Hindlimb muscle (tissue), 1 donor: ENCODE measurements at regions not wholly inside any gene's neighbourhood (a gene's known extent, or its start where the extent isn't known, plus 50 kb on each side); places are given as distances from the start of the nearest gene placed in this dataset.
"Not testable (repeated sequence)": the region's sequence is repeated elsewhere in the genome, so short reads cannot be mapped to it uniquely, and the experiment has no call there.

Source experiments
- DNase-seq: peaks from one replicate; pipeline ENCODE4 v3.0.0-alpha.2; 2013

DNA sequence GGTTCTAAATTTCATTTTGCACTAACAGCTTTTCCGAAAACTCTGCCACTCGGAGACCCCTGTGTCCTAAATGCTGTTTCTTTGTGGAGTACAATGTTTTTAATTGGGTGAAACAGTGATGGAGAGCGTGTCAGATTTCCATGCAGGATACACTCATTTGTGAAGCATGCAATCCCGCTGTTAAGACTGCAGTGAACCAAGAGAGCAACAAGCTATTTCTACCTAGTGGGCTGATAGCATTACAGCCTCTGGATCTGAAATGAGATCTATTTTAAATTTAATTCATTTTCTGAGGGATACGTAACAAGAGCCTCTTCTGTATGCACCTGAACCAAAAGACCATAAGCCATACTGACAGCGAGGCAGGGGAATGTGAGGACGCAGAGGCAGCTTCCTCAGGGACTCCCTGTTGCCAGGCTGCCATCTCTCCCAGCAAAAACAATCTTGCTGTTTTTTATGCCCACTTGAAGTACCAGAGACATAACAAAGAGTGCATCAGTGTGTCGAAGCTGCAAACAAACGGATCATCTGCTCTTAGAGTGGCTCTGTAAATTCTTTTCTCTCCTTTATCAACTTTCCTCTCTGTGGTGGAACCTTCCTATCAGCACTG lies 199.9 kb upstream of the COX10 start:
- DNase-seq = no peak

DNA sequence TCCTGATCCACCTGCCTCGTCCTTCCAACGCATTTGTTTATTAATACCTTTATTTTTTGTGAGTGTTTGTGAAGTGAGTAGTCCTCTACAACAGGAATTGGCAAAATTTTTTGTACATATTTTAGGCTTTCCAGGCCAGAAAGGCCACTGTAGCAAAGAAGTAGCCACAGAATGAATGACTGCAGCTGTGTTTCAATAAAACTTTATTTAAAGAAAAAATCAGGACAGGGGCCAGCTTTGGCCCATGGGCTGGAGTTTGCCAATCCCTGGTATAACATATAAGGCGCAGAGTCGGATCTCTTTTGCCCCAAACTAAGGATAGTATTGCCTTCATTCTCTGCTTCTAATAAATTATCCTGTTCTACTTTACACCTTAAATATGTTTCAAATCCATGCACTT lies 198.0 kb upstream of the COX10 start:
- DNase-seq = no peak

DNA sequence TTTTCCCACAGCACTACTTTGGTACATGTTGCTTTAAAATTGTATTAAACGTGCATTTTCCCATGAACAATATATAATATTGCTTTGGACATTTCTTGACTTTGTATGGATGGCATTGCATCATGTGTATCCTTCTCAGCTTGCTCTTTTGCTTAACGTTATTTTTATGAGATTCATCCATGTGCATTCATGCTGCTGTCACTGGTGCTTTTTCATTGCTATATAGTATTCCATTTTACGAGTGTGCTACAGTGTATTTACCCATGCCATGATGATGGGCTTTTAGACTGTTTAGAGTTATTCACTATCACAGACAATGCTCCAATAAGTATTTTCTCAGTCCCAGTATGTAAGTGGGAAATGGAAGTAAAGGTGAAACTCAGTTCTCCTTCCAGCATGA lies 195.2 kb upstream of the COX10 start:
- DNase-seq = no peak

DNA sequence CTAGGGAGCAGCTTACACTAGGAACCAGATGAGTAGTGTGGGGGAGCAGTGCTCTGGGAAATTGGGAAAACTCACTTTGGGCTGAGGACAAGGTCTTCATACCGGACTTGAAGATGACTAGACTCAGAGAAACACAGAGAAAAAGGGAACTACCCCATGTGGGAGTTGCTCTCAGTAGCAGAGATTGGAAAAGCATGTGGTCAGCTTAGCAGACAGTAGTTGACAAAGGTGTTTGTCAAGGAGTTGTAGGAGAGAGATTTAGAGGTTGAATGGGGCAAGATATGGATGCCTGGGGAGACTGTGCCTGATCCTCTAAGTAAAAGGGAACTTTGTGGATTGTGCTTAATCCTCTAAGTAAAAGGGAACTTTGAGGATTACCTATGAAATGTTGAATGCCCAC lies 194.5 kb upstream of the COX10 start:
- DNase-seq = no peak

DNA sequence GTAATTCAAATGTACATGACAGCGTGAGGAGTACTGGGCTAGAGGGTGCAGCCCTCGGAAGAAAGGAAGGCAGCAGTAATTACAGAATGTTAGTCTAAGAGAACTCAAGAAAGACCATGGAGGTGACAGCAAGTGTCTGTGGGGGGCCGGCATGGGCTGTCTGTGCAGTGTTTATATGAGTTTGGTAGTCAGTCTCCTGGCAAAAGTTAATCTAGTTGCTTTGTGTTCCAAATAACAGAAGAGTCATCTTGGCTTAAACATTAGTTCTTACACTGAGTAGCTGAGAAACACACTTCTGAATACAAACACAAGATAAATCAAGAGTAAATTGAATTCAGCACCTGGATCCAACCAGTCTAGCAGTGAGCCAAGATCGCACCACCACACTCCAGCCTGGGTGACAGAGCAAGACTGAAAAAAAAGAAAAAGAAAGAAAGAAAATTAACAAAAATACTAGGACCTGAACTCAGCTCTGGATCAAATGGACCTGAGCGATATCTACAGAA lies 189.3 kb upstream of the COX10 start:
- no peak for DNase-seq

DNA sequence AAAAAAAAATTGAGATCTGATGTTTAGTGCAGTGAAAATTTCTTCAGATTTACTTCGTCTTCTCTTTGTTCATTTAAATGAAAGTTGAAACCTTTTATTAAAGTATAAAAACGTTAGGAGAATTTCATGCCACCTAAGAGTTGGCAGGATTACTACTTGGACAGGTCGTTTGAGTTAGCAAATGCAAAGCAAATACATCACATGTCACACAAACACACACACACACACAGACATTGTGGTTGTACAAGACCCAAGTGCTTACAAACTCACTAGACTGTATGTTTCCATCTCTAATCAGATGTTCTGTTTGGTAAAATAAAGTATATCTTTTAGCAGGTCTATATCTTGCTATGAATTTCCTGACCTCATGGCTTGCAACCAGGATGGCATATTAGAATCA lies 185.6 kb upstream of the COX10 start:
- no peak for DNase-seq

DNA sequence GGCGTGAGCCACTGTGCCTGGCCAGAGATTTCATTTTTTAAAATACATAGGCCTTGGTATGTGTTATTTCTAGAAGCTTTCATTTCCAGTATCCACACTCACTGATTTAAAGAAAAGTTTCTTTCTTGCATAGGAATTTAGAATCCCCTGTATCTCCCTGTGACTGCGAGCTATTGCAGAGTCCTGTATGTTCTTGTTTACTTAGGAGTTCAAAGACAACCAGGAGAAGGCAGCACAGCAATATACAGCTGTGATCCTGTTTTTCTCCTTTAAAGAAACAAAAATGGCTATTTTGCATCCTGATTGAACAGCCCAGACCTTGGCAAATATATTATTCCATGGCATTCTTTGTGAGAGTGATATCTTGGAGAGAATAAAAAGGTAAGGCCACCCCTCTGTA lies 185.0 kb upstream of the COX10 start:
- no peak for DNase-seq

DNA sequence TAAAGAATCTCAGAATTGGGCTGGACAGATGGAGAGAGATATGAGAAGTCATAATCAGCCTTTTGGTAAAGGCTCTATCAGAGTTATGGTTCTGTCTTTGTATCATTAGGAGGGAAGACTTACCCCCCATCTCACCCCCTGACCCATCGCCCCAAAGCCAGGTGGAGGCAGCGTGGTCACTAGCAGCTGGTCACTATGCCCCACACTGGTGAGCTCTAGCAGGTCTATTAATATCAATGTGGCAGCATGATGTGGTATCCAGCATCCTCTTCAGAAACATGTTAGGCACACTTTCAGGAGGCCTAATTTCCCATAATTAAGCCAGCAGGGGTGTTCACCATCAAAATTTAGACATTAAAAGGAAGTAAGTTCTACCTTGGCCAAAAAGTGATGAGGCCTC lies 183.8 kb upstream of the COX10 start:
- no peak for DNase-seq

DNA sequence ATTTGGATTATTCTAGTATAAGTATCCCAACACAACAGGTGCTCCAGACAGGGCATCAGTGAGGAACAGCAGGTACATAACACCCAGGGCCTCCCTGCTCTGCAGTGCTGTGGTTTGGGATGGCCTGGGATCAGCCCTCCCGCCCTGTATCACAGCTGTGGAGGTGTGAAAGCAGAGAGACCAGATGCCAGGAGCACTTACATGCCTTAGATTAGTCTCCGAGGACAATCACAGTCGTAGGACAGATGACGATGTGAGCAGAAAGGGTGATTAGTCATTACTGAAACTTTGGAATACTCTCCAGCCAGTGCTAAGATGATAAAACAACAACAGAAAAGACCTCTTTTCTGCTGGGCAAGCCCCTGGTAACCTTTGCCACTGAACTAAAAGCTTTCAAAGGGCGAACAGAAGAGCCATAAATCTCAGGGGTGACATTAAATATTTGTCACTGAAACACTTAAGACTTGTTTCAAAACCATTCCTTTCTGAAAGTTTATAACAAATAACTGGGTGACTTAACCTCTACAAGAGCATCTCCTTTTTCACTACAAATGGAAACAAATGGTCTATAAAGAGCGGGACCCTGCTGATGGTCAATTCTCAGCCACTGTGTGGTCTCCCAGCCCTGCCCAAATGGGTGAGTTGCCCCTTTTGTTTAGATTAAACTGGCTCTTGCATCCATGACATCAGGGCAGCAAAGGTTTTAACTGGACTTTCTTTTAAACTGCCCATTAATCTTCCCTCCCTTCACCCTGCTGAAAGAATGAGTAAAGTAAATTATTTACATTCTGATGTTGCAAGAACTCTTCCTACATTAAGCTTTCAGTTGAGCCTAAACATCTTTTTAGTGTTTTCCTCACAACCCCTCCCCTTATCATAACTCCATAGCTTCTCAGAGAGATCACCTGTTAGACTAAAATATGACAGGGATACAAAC lies 183.1 kb upstream of the COX10 start:
- no peak for DNase-seq

DNA sequence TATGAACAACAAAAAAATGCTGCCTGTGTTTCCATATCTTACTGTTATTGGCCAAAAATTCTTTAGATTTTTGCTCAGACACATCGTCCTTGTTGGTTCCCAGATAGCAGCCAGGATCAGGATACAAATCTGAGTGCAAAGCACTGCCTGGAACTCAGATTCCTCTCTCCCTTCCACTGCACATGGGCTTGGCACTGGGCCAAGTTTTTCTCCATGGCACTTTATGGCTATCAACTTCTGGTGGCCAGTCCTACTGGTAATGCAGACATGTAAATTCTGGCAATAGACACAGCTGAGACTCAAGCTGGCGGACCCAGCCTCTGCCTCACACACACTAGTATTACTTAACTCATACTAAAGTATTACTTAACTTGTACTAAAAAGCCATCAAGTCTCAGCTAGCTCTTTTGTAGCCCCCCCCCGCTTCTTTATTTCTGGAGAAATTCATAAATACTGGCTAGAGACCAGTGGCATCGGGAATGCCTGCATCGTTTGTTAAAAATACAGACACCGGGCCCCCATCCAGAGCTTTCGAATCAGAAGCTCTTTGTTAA lies 181.2 kb upstream of the COX10 start:
- DNase-seq = peak; percentile 15

DNA sequence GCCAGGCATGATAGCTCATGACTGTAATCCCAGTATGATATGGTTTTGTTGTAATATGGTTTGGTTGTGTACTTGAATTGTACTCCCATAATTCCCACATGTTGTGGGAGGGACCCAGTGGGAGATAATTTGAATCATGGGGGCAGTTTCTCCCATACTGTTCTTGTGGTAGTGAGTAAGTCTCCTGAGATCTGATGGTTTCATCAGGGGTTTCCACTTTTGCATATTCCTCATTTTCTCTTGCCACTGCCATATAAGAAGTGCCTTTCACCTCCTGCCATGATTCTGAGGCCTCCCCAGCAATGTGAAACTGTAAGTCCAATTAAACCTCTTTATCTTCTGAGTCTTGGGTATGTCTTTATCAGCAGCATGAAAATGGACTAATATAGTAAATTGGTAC lies 160.3 kb upstream of the COX10 start:
- not testable (repeated sequence) for DNase-seq

DNA sequence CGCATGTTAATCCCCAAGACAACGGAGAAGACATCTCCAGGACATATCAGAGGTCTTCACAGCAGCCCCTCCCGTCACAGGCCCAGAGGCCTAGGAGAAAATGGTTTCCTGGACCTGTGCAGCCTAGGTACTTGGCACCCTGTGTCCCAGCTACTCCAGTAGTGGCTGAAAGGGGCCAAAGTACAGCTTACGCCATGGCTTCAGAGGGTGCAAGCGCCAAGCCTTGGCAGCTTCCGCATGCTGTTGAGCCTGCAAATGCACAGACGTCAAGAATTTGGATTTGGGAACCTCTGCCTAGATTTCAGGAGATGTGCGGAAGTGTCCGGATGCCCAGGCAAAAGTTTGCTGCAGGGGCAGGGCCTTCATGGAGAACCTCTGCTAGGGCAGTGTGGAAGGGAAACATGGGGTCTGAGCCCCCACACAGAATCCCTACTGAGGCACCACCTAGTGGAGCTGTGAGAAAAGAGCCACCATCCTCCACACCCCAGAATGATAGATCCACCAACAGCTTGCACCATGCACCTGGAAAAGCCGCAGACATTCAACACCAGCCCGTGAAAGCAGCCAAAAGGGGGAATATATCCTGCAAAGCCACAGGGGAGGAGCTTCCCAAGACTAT lies 159.3 kb upstream of the COX10 start:
- no peak for DNase-seq

DNA sequence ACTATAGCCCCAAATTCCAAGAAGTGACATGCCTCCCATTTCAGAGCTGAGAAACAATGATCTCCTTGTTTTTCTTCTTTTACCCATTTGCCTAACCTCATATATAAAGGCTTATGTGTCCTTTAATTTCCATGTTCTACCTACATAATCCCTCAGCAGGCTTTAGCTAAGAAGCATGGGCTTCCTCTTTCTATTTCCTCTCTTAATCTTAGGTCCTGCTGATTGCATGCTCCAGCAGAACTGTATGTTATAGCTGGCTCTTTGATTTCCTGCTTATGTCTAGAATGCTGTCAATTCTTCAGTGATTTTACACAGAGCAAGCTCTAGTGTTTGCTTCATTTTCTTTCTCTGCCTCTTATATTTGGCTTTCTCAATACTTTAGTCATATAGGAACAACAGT lies 151.7 kb upstream of the COX10 start:
- DNase-seq = no peak

DNA sequence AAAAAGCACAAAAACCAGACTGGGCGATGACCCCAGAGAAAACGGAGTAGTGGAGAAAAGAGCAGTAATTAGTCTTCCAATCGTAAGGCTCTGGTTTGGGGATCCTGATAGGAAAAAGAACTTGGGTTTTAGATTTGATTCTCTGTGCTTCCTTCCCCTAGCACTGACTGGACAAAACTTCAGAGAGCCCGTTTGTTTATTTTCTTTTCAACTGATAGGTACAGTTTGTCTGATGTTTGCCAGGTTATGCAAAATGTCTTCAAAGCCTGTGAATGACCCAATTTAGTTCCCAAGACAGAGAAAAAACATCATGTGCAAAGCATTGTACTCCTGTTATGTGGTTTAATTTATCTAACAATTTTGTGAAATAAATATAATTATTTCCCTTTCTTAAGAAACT lies 151.1 kb upstream of the COX10 start:
- DNase-seq = no peak

DNA sequence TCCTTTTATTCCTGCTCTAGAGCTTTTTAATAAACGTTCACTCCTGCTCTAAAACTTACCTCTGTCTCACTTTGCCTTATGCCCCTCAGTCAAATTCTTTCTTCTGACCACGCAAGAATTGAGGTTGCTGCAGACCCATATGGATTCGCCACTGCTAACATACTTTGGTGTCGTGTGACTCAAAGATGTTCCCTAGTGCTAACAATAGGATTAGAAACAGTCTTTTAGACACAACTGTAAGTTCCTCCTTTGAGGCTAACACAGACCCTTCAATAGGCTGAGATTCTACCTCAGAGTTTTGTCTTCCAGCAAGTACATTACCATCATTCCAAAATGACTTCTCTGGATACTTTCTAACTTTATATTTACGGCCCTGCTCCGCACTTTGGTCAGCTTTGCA lies 149.5 kb upstream of the COX10 start:
- DNase-seq = no peak

DNA sequence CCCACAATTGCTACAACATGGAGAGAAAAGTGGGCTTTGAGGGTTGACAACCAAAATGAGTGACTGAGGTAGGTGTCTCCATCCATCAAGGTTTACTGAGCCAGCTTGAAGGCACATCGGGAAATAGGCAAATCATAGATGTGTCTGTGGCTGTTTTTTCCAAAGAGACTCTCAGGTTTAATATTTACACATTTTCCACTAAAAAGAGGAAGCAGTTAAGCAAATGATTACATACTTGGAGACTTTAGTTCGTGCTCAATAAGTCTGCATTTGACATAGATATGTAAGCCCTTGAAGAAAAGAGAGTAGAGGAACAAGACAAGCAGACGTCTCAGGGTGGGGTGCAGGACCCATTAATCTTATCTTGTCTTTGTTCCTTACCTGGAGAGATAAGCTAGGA lies 148.9 kb upstream of the COX10 start:
- no peak for DNase-seq

DNA sequence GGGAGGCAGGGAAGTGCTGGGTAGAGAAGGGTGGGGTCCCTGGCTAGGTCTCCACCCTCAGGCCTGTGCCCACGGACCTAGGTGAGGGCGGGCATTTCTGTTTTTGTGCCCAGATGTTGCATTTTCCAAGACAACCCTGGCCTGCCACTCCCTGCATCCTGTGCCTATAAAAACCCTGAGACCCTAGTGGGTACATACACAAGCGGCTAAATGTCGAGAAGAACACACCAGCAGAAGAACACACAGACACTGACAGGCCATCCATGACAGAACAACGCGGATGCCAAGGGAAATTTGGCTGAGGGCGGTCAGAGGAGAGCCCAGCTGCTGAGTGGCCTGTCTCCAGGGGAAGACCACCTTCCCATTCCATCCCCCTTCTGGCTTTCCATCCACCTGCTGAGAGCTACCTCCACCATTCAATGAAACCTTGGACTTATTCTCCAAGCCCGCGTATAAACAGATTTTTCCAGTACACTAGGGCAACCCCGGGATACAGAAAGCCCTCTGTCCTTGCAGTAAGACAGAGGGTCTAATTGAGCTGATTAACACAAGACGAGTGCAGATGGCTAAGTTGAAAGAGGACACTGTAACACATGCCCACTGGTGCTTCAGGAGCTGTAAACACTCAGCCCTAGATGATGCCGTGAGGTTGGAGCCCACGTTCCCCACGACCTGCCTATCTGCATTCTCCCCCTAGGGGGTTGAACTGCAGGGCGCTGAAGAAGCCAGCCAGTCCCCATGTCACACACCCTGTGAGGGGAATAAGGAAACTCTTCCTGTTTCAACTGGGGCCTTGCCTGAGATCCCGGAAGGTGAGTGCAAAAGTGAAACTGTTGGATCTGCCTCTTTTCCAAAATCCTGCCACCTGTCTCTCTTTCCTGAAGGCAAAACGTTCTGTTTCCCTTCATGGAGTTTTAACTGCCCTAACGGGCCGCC lies 147.2 kb upstream of the COX10 start:
- DNase-seq = no peak

DNA sequence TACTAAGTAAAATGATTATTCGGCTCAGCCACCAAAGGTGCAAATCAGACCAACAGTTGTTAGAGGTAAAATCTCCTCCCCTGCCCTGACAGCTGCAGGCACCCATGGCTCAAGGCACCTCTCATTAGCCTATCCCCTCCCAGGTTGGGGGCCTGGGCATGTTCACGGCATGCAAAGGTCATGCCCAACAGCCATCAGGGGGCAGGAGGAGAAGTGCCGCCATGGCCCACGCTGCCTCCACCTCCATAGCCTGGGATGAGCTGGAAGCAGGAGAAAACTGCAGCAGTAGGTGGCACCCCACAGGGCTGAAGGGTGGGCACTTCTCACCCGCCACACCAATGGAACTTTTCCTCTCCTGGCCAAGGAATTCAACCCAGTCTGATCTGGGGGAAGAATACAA lies 146.4 kb upstream of the COX10 start:
- DNase-seq = no peak

DNA sequence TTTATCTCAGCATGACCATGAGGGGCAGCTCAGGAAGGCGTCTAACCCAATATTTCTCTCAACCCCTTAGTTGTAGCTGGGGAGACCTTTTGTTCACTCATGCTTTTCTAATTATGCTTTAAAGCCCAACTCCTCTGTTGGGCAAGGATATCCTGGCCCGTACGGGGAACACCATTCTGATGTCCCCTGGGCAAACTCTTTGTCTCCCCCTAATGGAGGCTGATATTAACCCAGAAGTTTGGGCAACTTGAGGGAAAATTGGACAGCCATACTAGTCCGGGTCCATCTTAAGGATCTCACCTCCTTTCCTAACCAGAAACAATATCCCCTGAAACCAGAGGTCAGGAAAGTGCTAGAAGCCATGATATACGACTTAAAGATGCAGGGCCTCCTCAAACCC lies 143.7 kb upstream of the COX10 start:
- no peak for DNase-seq

DNA sequence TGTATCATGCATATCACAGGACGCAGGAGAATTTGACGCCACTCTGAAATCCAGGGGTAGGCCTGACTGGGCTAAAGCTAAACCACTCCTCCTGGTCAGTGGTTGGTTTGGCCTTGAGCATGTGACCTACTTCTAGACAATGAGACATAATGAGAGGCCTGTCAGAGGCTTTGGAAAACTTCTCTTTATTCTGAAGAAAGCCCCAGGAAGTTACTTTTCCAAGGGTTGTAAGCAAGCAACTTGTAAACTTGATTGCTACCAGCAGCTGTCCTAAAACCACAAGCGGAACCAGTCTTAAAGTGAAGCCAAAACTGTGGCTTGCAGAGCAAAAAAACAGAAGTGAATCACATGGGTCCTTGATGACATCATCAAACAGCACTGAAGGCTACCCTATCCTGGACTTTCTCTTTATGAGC lies 138.2 kb upstream of the COX10 start:
- peak; percentile 42 for DNase-seq

DNA sequence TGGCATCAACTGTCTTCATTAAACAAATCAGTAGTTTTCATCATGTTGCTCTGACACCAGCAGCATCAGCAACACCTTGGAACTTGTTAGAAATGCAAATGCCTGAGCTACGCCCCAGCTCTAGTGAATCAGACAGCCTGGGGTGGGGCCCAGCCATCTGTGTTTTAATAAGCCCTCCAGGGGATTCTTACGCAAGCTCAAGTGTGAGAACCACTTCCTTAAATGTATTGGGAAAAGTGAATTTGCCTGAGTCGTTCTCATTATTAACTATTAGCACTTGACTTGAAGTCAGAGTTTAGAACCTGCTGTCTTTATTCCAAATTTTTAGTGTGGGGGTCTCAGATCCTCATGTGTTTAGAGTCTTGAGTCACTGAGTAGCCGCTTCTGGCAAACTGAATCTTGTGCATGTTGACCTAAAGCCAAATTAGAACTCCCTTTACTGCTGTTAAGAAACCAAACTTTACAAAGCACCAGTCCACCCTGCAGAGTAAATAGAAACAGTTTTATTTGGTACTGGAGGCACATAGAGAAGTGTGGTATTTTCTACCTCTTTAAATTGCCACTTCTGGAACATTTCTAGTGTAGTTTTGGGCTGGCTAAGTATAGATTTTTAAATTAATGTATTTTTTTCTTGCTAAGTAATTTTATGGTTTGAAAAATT lies 137.4 kb upstream of the COX10 start:
- DNase-seq = peak; percentile 26
